ENCODE measurements at regions not wholly inside any gene's neighbourhood (a gene's known extent, or its start where the extent isn't known, plus 50 kb on each side); places are given as distances from the start of the nearest gene placed in this dataset.

GRCh38 chr5:145636371-145636770, 198.8 kb downstream of the PRELID2 start:
- TF ChIP-seq CTCF (IDR thresholded peaks at IDR 0.05): no peak
- no peak for TF ChIP-seq POLR2A (IDR thresholded peaks at IDR 0.05)

All from heart left ventricle (tissue), 13 donors.